ENCODE measurements at regions not wholly inside any gene's neighbourhood (a gene's known extent, or its start where the extent isn't known, plus 50 kb on each side); places are given as distances from the start of the nearest gene placed in this dataset.

GRCh38 chr18:29313312-29313711 lies 1136.4 kb upstream of the CDH2 start:
- TF ChIP-seq POLR2A (IDR thresholded peaks at IDR 0.05), result no peak
- TF ChIP-seq CTCF (IDR thresholded peaks at IDR 0.05), result no peak
